ENCODE measurements at regions not wholly inside any gene's neighbourhood (a gene's known extent, or its start where the extent isn't known, plus 50 kb on each side); places are given as distances from the start of the nearest gene placed in this dataset.
A peak's percentile ranks its signal among the peaks of the same experiment; 100 is the strongest.

DNA sequence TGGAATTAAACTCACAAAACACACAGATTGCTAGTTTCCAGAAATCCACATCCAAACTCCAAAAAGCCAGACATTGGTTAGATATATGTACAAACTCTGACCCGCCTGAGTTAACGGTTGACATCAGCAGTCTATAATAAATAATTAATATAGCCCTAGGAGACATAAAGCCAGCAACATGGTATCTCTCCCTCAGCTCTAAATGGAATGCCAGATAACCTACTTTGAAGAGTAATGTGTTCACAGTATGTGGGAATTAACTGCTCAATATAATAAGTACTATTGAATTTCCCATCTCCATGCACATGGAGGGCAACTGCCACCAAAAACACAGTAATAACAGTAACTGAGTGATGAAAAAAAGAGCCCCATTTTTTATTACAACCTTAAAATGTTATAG is 383.2 kb downstream of the CD83 start:
- FAIRE-seq (no peak), DNase-seq (ENCODE audit: low read depth) (no peak)
- peaks cover 2% of the 10 kb centered on the region for H3K27me3 Mint-ChIP-seq (ENCODE audit: low read depth, unreplicated experiment)
- no peaks in the 10 kb centered on the region for H3K9me3 ChIP-seq (ENCODE audit: insufficient read depth, low read depth, low read length)
- no peak overlapping the region for H3K27ac ChIP-seq (ENCODE audit: low read depth, low read length)
- H3K27me3 ChIP-seq (ENCODE audit: insufficient read depth, low read length), result no peaks in the 10 kb centered on the region
- H3K79me2 ChIP-seq (ENCODE audit: insufficient read depth, low read length), result no peaks in the 10 kb centered on the region
- H3K9me3 Mint-ChIP-seq (ENCODE audit: unreplicated experiment), result no peaks in the 10 kb centered on the region
- no peak overlapping the region for H3K27ac Mint-ChIP-seq (ENCODE audit: unreplicated experiment)
- H3K9ac ChIP-seq (ENCODE audit: low read length), result no peak overlapping the region
- no peak for TF ChIP-seq EZH2 (IDR thresholded peaks at IDR 0.05; ENCODE audit: insufficient read depth, low read length)
- TF ChIP-seq, protein P1, sequence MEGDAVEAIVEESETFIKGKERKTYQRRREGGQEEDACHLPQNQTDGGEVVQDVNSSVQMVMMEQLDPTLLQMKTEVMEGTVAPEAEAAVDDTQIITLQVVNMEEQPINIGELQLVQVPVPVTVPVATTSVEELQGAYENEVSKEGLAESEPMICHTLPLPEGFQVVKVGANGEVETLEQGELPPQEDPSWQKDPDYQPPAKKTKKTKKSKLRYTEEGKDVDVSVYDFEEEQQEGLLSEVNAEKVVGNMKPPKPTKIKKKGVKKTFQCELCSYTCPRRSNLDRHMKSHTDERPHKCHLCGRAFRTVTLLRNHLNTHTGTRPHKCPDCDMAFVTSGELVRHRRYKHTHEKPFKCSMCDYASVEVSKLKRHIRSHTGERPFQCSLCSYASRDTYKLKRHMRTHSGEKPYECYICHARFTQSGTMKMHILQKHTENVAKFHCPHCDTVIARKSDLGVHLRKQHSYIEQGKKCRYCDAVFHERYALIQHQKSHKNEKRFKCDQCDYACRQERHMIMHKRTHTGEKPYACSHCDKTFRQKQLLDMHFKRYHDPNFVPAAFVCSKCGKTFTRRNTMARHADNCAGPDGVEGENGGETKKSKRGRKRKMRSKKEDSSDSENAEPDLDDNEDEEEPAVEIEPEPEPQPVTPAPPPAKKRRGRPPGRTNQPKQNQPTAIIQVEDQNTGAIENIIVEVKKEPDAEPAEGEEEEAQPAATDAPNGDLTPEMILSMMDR (IDR thresholded peaks at IDR 0.05; ENCODE audit: insufficient read depth, low read depth, low read length), result no peak
- no peak overlapping the region for H3K4me3 Mint-ChIP-seq (ENCODE audit: unreplicated experiment)
- H3K4me2 ChIP-seq (ENCODE audit: low read length), result no peak overlapping the region
- H3K36me3 ChIP-seq (ENCODE audit: insufficient read depth, low read length), result no peaks in the 10 kb centered on the region
- H3K4me1 Mint-ChIP-seq (ENCODE audit: low read depth, unreplicated experiment), result peaks cover 13% of the 10 kb centered on the region
- H3K4me1 ChIP-seq (ENCODE audit: insufficient read depth, low read length), result peaks cover 9% of the 10 kb centered on the region
- H3K36me3 Mint-ChIP-seq (ENCODE audit: low read depth, unreplicated experiment), result peaks cover 2% of the 10 kb centered on the region
- no peak overlapping the region for H2AFZ ChIP-seq (ENCODE audit: low read depth, low read length)
- H3K4me3 ChIP-seq (ENCODE audit: insufficient read depth, low read depth, low read length), result no peak overlapping the region
- H4K20me1 ChIP-seq (ENCODE audit: insufficient read depth, low read length), result no peaks in the 10 kb centered on the region

DNA sequence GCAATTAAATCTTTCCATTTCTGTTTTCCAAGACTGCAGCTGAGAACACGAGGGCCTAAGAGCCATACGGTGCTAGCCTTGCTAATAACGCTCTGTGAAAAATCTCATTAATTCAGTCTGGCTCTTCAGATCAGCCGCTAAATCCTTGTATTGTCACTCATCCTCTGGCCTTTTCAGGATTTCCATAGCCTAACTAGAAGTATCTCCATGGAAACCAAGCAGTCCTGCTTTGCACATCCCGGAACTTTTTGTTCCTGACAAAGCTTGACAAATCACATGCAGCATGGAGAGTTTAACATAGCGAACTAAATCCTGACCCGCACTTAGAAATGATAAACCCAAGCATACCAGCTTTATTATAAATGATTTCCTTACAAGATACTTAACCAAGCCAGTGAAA is 383.7 kb downstream of the CD83 start:
- FAIRE-seq, result no peak
- Mint-ChIP-seq H3K4me1 (ENCODE audit: low read depth, unreplicated experiment) (peaks cover 13% of the 10 kb centered on the region), H3K36me3 (ENCODE audit: low read depth, unreplicated experiment) (peaks cover 2% of the 10 kb centered on the region), H3K27ac (ENCODE audit: unreplicated experiment) (no peak overlapping the region), H3K9me3 (ENCODE audit: unreplicated experiment) (no peaks in the 10 kb centered on the region), H3K4me3 (ENCODE audit: unreplicated experiment) (no peak overlapping the region), H3K27me3 (ENCODE audit: low read depth, unreplicated experiment) (peaks cover 2% of the 10 kb centered on the region)
- Histone ChIP-seq H3K27me3 (ENCODE audit: insufficient read depth, low read length) (no peaks in the 10 kb centered on the region), H3K4me3 (ENCODE audit: insufficient read depth, low read depth, low read length) (no peak overlapping the region), H2AFZ (ENCODE audit: low read depth, low read length) (no peak overlapping the region), H3K9me3 (ENCODE audit: insufficient read depth, low read depth, low read length) (no peaks in the 10 kb centered on the region), H3K4me2 (ENCODE audit: low read length) (no peak overlapping the region), H3K4me1 (ENCODE audit: insufficient read depth, low read length) (peaks cover 9% of the 10 kb centered on the region), H4K20me1 (ENCODE audit: insufficient read depth, low read length) (no peaks in the 10 kb centered on the region), H3K36me3 (ENCODE audit: insufficient read depth, low read length) (no peaks in the 10 kb centered on the region), H3K27ac (ENCODE audit: low read depth, low read length) (no peak overlapping the region), H3K9ac (ENCODE audit: low read length) (no peak overlapping the region), H3K79me2 (ENCODE audit: insufficient read depth, low read length) (no peaks in the 10 kb centered on the region)
- TF ChIP-seq, protein P1 (IDR thresholded peaks at IDR 0.05; ENCODE audit: insufficient read depth, low read depth, low read length), result no peak
- TF ChIP-seq EZH2 (IDR thresholded peaks at IDR 0.05; ENCODE audit: insufficient read depth, low read length), result no peak
- no peak for DNase-seq (ENCODE audit: low read depth)

DNA sequence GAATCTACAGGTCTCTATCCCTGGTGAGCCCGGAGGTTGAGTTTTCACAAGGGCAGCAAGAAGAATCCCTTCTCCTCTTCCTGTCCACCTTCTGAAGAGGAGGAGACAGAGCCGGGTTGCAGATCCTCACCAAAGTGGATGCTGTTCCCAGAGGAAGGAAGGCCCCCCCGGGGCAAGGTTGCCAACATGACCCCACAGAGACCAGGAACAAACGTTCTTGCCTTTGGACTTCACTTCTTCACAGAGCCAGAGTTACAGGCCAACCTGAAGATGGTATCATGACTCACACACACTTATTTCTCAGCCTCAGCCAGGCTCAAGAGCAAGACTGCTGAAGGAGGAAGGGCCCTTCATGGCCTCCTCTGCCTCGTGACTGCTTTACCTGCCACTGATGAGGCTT is 384.3 kb downstream of the CD83 start:
- peaks cover 2% of the 10 kb centered on the region for H3K36me3 Mint-ChIP-seq (ENCODE audit: low read depth, unreplicated experiment)
- no peak overlapping the region for H2AFZ ChIP-seq (ENCODE audit: low read depth, low read length)
- TF ChIP-seq EZH2 (IDR thresholded peaks at IDR 0.05; ENCODE audit: insufficient read depth, low read length), result no peak
- TF ChIP-seq, protein P1 (IDR thresholded peaks at IDR 0.05; ENCODE audit: insufficient read depth, low read depth, low read length), result no peak
- H3K4me3 ChIP-seq (ENCODE audit: insufficient read depth, low read depth, low read length), result no peak overlapping the region
- peaks cover 13% of the 10 kb centered on the region for H3K4me1 Mint-ChIP-seq (ENCODE audit: low read depth, unreplicated experiment)
- H3K79me2 ChIP-seq (ENCODE audit: insufficient read depth, low read length), result no peaks in the 10 kb centered on the region
- H3K9me3 Mint-ChIP-seq (ENCODE audit: unreplicated experiment), result no peaks in the 10 kb centered on the region
- no peak overlapping the region for H3K4me2 ChIP-seq (ENCODE audit: low read length)
- H3K27ac Mint-ChIP-seq (ENCODE audit: unreplicated experiment), result no peak overlapping the region
- no peaks in the 10 kb centered on the region for H3K36me3 ChIP-seq (ENCODE audit: insufficient read depth, low read length)
- H3K27me3 ChIP-seq (ENCODE audit: insufficient read depth, low read length), result no peaks in the 10 kb centered on the region
- H3K4me1 ChIP-seq (ENCODE audit: insufficient read depth, low read length), result peaks cover 9% of the 10 kb centered on the region
- no peak overlapping the region for H3K9ac ChIP-seq (ENCODE audit: low read length)
- no peak overlapping the region for H3K4me3 Mint-ChIP-seq (ENCODE audit: unreplicated experiment)
- H4K20me1 ChIP-seq (ENCODE audit: insufficient read depth, low read length), result no peaks in the 10 kb centered on the region
- FAIRE-seq (no peak), DNase-seq (ENCODE audit: low read depth) (peak; percentile 13)
- H3K27ac ChIP-seq (ENCODE audit: low read depth, low read length), result no peak overlapping the region
- H3K27me3 Mint-ChIP-seq (ENCODE audit: low read depth, unreplicated experiment), result peaks cover 2% of the 10 kb centered on the region
- no peaks in the 10 kb centered on the region for H3K9me3 ChIP-seq (ENCODE audit: insufficient read depth, low read depth, low read length)
